ENCODE measurements at regions not wholly inside any gene's neighbourhood (a gene's known extent, or its start where the extent isn't known, plus 50 kb on each side); places are given as distances from the start of the nearest gene placed in this dataset.

DNA sequence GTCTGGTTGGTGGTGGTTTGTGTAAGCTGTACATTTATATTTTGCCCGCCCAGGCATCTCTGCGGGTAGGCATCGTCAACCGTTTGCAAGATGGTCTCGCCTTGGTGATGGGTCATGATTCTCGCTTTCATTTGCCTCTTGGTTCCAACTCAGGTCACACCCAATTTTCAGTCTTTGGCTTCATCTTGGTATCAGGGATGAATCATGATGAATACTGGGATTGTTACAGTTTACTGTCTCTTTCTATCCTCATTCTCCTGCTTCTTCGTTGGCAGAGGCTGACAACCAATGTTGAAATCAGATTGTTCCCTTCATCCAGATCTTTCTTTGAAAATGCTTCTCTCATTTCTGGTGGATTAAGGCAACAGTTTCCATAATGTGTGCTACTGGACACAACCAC lies 129.7 kb upstream of the KAZN start:
- TF ChIP-seq, protein P1, sequence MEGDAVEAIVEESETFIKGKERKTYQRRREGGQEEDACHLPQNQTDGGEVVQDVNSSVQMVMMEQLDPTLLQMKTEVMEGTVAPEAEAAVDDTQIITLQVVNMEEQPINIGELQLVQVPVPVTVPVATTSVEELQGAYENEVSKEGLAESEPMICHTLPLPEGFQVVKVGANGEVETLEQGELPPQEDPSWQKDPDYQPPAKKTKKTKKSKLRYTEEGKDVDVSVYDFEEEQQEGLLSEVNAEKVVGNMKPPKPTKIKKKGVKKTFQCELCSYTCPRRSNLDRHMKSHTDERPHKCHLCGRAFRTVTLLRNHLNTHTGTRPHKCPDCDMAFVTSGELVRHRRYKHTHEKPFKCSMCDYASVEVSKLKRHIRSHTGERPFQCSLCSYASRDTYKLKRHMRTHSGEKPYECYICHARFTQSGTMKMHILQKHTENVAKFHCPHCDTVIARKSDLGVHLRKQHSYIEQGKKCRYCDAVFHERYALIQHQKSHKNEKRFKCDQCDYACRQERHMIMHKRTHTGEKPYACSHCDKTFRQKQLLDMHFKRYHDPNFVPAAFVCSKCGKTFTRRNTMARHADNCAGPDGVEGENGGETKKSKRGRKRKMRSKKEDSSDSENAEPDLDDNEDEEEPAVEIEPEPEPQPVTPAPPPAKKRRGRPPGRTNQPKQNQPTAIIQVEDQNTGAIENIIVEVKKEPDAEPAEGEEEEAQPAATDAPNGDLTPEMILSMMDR (IDR thresholded peaks at IDR 0.05) = no peak
- TF ChIP-seq EP300 (IDR thresholded peaks at IDR 0.05) (no peak), POLR2A (IDR thresholded peaks at IDR 0.05) (no peak), POLR2AphosphoS5 (IDR thresholded peaks at IDR 0.05) (no peak)
